Stimulated activated naive CD8-positive, alpha-beta T cell treated with anti-CD3 and anti-CD28 coated beads, Interleukin-15, amount 100 ng/mL, for 72 hours (primary cell): ENCODE measurements at regions not wholly inside any gene's neighbourhood (a gene's known extent, or its start where the extent isn't known, plus 50 kb on each side); places are given as distances from the start of the nearest gene placed in this dataset.
"Not testable (repeated sequence)": the region's sequence is repeated elsewhere in the genome, so short reads cannot be mapped to it uniquely, and the experiment has no call there.

Source experiments
- ATAC-seq: fragments of 150-1000 bp; cut with Tn5 transposase; 2 replicates; pipeline ENCODE4 v1.10.0; 2021; ENCODE audit warnings: mild to moderate bottlenecking, moderate library complexity
- DNase-seq, 2 donors: peaks; one replicate each; pipeline ENCODE4 v3.0.0; 2021 to 2022
- H3K27ac Mint-ChIP-seq, 2 donors: one replicate each; pipeline ENCODE4 v1.8.0; 2022; ENCODE audit warnings: mild to moderate bottlenecking in 2 of 2, mixed read lengths in 2 of 2, moderate library complexity in 2 of 2
- H3K27me3 Mint-ChIP-seq: one replicate; pipeline ENCODE4 v1.8.0; 2022; ENCODE audit warnings: mixed read lengths
- H3K4me1 Mint-ChIP-seq: one replicate; pipeline ENCODE4 v1.8.0; 2022; ENCODE audit warnings: mild to moderate bottlenecking, mixed read lengths
- H3K4me3 Mint-ChIP-seq, 2 donors: one replicate each; pipeline ENCODE4 v1.8.0; 2022; ENCODE audit warnings: mild to moderate bottlenecking in 2 of 2, mixed read lengths in 2 of 2, moderate library complexity in 1 of 2
- H3K9me3 Mint-ChIP-seq, 2 donors: one replicate each; pipeline ENCODE4 v1.8.0; 2022; ENCODE audit warnings: mixed read lengths in 2 of 2

GRCh38 chr17:69698352-69698751 lies 283.9 kb downstream of the MAP2K6 start:
- not testable (repeated sequence) for H3K4me1 Mint-ChIP-seq, H3K27ac Mint-ChIP-seq, H3K27me3 Mint-ChIP-seq, ATAC-seq, DNase-seq, H3K4me3 Mint-ChIP-seq
- H3K9me3 Mint-ChIP-seq: peaks cover 13 to 27% of the 10 kb centered on the region in 2 donors

- no peak for DNase-seq
- H3K9me3 Mint-ChIP-seq: peaks cover 13 to 27% of the 10 kb centered on the region in 2 donors
Measured at GRCh38 chr17:69702078-69702477, 287.6 kb downstream of the MAP2K6 start.

GRCh38 chr17:69703751-69704150 lies 289.3 kb downstream of the MAP2K6 start:
- Mint-ChIP-seq H3K27me3 (no peaks in the 10 kb centered on the region), H3K4me1 (no peaks in the 10 kb centered on the region), H3K27ac (no peak overlapping the region), H3K9me3 (peaks cover 11% of the 10 kb centered on the region in 2 donors), H3K4me3 (no peak overlapping the region)
- no peak for ATAC-seq
- DNase-seq: no peak

More at GRCh38 chr17:69702078-69702477, 287.6 kb downstream of the MAP2K6 start:
- Mint-ChIP-seq H3K4me1 (no peaks in the 10 kb centered on the region), H3K27me3 (no peaks in the 10 kb centered on the region), H3K4me3 (no peak overlapping the region), H3K27ac (no peak overlapping the region)
- no peak for ATAC-seq

- Mint-ChIP-seq H3K4me3 (no peak overlapping the region), H3K27me3 (no peaks in the 10 kb centered on the region), H3K4me1 (peaks cover 6% of the 10 kb centered on the region), H3K9me3 (peaks cover 5% of the 10 kb centered on the region in 2 donors), H3K27ac (no peak overlapping the region)
- ATAC-seq: no peak
- no peak for DNase-seq
Measured at GRCh38 chr17:69704935-69705334, 290.4 kb downstream of the MAP2K6 start.

GRCh38 chr17:69706127-69706526 lies 291.6 kb downstream of the MAP2K6 start:
- H3K4me1 Mint-ChIP-seq: peaks cover 6% of the 10 kb centered on the region
- no peak for DNase-seq
- no peak for ATAC-seq
- no peak overlapping the region for H3K4me3 Mint-ChIP-seq
- H3K27me3 Mint-ChIP-seq: peaks cover 8% of the 10 kb centered on the region
- H3K27ac Mint-ChIP-seq: no peak overlapping the region
- H3K9me3 Mint-ChIP-seq: no peaks in the 10 kb centered on the region

GRCh38 chr17:69709441-69709840 lies 294.9 kb downstream of the MAP2K6 start:
- H3K27me3 Mint-ChIP-seq: peaks cover 8% of the 10 kb centered on the region
- H3K27ac Mint-ChIP-seq: no peak overlapping the region
- H3K4me3 Mint-ChIP-seq: peak overlapping the region; percentile 44 to 53
- no peak for DNase-seq
- H3K9me3 Mint-ChIP-seq: no peaks in the 10 kb centered on the region
- H3K4me1 Mint-ChIP-seq: peaks cover 6% of the 10 kb centered on the region
- ATAC-seq: peak; percentile 79

- H3K4me1 Mint-ChIP-seq: peaks cover 10% of the 10 kb centered on the region
- H3K4me3 Mint-ChIP-seq: no peak overlapping the region
- peaks cover 8% of the 10 kb centered on the region for H3K27me3 Mint-ChIP-seq
- H3K9me3 Mint-ChIP-seq: peaks cover 0 to 4% of the 10 kb centered on the region in 2 donors
- H3K27ac Mint-ChIP-seq: no peak overlapping the region
- ATAC-seq: no peak
- DNase-seq: no peak
Measured at GRCh38 chr17:69710926-69711325, 296.4 kb downstream of the MAP2K6 start.

- H3K9me3 Mint-ChIP-seq: peaks cover 0 to 6% of the 10 kb centered on the region in 2 donors
- H3K4me1 Mint-ChIP-seq: peaks cover 12% of the 10 kb centered on the region
- no peak overlapping the region for H3K27ac Mint-ChIP-seq
- H3K4me3 Mint-ChIP-seq: no peak overlapping the region
- ATAC-seq (no peak), DNase-seq (no peak)
- H3K27me3 Mint-ChIP-seq: peaks cover 8% of the 10 kb centered on the region
Measured at GRCh38 chr17:69711541-69711940, 297.0 kb downstream of the MAP2K6 start.

- no peak for ATAC-seq
- H3K27me3 Mint-ChIP-seq: peaks cover 8% of the 10 kb centered on the region
- peaks cover 4 to 6% of the 10 kb centered on the region in 2 donors for H3K9me3 Mint-ChIP-seq
- DNase-seq: no peak
- peak overlapping the region in 1 of 2 donors; percentile 33 for H3K27ac Mint-ChIP-seq
- no peak overlapping the region for H3K4me3 Mint-ChIP-seq
- H3K4me1 Mint-ChIP-seq: peaks cover 12% of the 10 kb centered on the region
Measured at GRCh38 chr17:69712801-69713311, 298.4 kb downstream of the MAP2K6 start.

GRCh38 chr17:69713815-69714214 lies 299.3 kb downstream of the MAP2K6 start:
- ATAC-seq: no peak
- no peak for DNase-seq
- H3K4me1 Mint-ChIP-seq: peaks cover 12% of the 10 kb centered on the region
- no peak overlapping the region for H3K4me3 Mint-ChIP-seq
- H3K27me3 Mint-ChIP-seq: peaks cover 8% of the 10 kb centered on the region
- no peak overlapping the region for H3K27ac Mint-ChIP-seq
- peaks cover 4 to 6% of the 10 kb centered on the region in 2 donors for H3K9me3 Mint-ChIP-seq

- Mint-ChIP-seq H3K27ac (no peak overlapping the region), H3K4me3 (no peak overlapping the region), H3K9me3 (peaks cover 4 to 6% of the 10 kb centered on the region in 2 donors), H3K4me1 (peaks cover 7% of the 10 kb centered on the region), H3K27me3 (peaks cover 8% of the 10 kb centered on the region)
- no peak for ATAC-seq
- no peak for DNase-seq
Measured at GRCh38 chr17:69714669-69715068, 300.2 kb downstream of the MAP2K6 start.

GRCh38 chr17:69715656-69716055 lies 301.2 kb downstream of the MAP2K6 start:
- Mint-ChIP-seq H3K27me3 (peaks cover 3% of the 10 kb centered on the region), H3K9me3 (peaks cover 4 to 6% of the 10 kb centered on the region in 2 donors), H3K4me3 (no peak overlapping the region), H3K4me1 (peaks cover 6% of the 10 kb centered on the region), H3K27ac (no peak overlapping the region)
- DNase-seq (no peak), ATAC-seq (no peak)

- Mint-ChIP-seq H3K27me3 (no peaks in the 10 kb centered on the region), H3K4me3 (no peak overlapping the region), H3K4me1 (peaks cover 6% of the 10 kb centered on the region), H3K9me3 (peaks cover 4 to 6% of the 10 kb centered on the region in 2 donors), H3K27ac (peak overlapping the region in 1 of 2 donors; percentile 31)
- no peak for DNase-seq
- no peak for ATAC-seq
Measured at GRCh38 chr17:69716556-69716955, 302.1 kb downstream of the MAP2K6 start.

- H3K4me3 Mint-ChIP-seq: no peak overlapping the region
- no peak overlapping the region for H3K27ac Mint-ChIP-seq
- no peak for ATAC-seq
- peaks cover 6% of the 10 kb centered on the region for H3K4me1 Mint-ChIP-seq
- H3K9me3 Mint-ChIP-seq: peaks cover 4 to 6% of the 10 kb centered on the region in 2 donors
- DNase-seq: no peak
- H3K27me3 Mint-ChIP-seq: no peaks in the 10 kb centered on the region
Measured at GRCh38 chr17:69717214-69717613, 302.7 kb downstream of the MAP2K6 start.

GRCh38 chr17:69717819-69718218 lies 303.3 kb downstream of the MAP2K6 start:
- Mint-ChIP-seq H3K9me3 (peaks cover 4 to 6% of the 10 kb centered on the region in 2 donors), H3K4me1 (peaks cover 6% of the 10 kb centered on the region), H3K27me3 (no peaks in the 10 kb centered on the region), H3K27ac (no peak overlapping the region), H3K4me3 (no peak overlapping the region)
- no peak for ATAC-seq
- no peak for DNase-seq

- H3K27me3 Mint-ChIP-seq: peaks cover 7% of the 10 kb centered on the region
- no peak overlapping the region for H3K4me3 Mint-ChIP-seq
- peaks cover 6% of the 10 kb centered on the region for H3K4me1 Mint-ChIP-seq
- ATAC-seq (no peak), DNase-seq (no peak)
- peaks cover 4 to 6% of the 10 kb centered on the region in 2 donors for H3K9me3 Mint-ChIP-seq
- no peak overlapping the region for H3K27ac Mint-ChIP-seq
Measured at GRCh38 chr17:69719474-69720048, 305.1 kb downstream of the MAP2K6 start.

- DNase-seq (no peak), ATAC-seq (no peak)
- Mint-ChIP-seq H3K27ac (peak overlapping the region in 1 of 2 donors; percentile 0), H3K4me3 (no peak overlapping the region), H3K9me3 (no peaks in the 10 kb centered on the region), H3K27me3 (peaks cover 7% of the 10 kb centered on the region), H3K4me1 (no peaks in the 10 kb centered on the region)
Measured at GRCh38 chr17:69722518-69722917, 308.0 kb downstream of the MAP2K6 start.
